ENCODE measurements at regions not wholly inside any gene's neighbourhood (a gene's known extent, or its start where the extent isn't known, plus 50 kb on each side); places are given as distances from the start of the nearest gene placed in this dataset.

GRCh38 chr9:129290606-129291005, 112.5 kb upstream of the IER5L start:
- Histone ChIP-seq H2BK20ac (ENCODE audit: low read depth, low read length) (no peak overlapping the region), H2AK9ac (replicated peaks; ENCODE audit: low read depth, low read length, poor library complexity) (no peak overlapping the region), H3K14ac (replicated peaks; ENCODE audit: low read depth, low read length) (no peak overlapping the region), H2AFZ (replicated peaks; ENCODE audit: low read length, poor library complexity) (no peak overlapping the region), H3K18ac (ENCODE audit: low read depth, low read length) (no peak overlapping the region), H3K27ac (ENCODE audit: insufficient read depth, low read length) (no peak overlapping the region), H3K4me1 (ENCODE audit: control insufficient read depth, insufficient read depth, low read length) (no peaks in the 10 kb centered on the region), H3K9me1 (ENCODE audit: insufficient read depth, low read length) (no peaks in the 10 kb centered on the region), H4K20me1 (ENCODE audit: insufficient read depth, low read length) (no peaks in the 10 kb centered on the region), H4K91ac (ENCODE audit: insufficient read depth, low read depth, low read length) (no peak overlapping the region), H2BK15ac (ENCODE audit: low read depth, low read length) (no peak overlapping the region), H3K4ac (ENCODE audit: low read depth, low read length) (no peak overlapping the region), H3K9me3 (ENCODE audit: control insufficient read depth, insufficient read depth, low read length) (peaks cover 2% of the 10 kb centered on the region; the same call in 1 of the 2 replicates), H3K56ac (ENCODE audit: extremely low read depth, insufficient read depth, low read length) (no peak overlapping the region), H3K9ac (ENCODE audit: low read depth, low read length) (no peak overlapping the region), H2BK120ac (ENCODE audit: low read depth, low read length) (no peak overlapping the region), H3K4me2 (ENCODE audit: low read depth, low read length) (no peak overlapping the region), H2AK5ac (ENCODE audit: low read depth, low read length) (no peak overlapping the region), H3K27me3 (ENCODE audit: control insufficient read depth, insufficient read depth, low read length) (peaks cover 2% of the 10 kb centered on the region; the same call in 1 of the 2 replicates), H3K23ac (ENCODE audit: low read depth, low read length) (no peak overlapping the region), H3K79me1 (ENCODE audit: low read depth in 1 of 2, low read length in 2 of 2) (no peaks in the 10 kb centered on the region), H2BK5ac (ENCODE audit: low read depth, low read length, poor library complexity, severe bottlenecking) (no peak overlapping the region), H4K8ac (ENCODE audit: low read depth in 2 of 2, low read length in 2 of 2) (no peak overlapping the region), H3K36me3 (ENCODE audit: control insufficient read depth, insufficient read depth, low read length) (no peaks in the 10 kb centered on the region), H4K5ac (ENCODE audit: low read depth, low read length) (no peak overlapping the region), H3K4me3 (ENCODE audit: insufficient read depth, low read depth, low read length) (no peak overlapping the region)
- dilution Hi-C loops (cut with HindIII; ENCODE audit: low sequenced_read_pairs, unreplicated experiment) (no loop called here), in situ Hi-C loops (cut with MboI; ENCODE audit: low sequenced_read_pairs) (no loop called here), intact Hi-C loops (cut with micrococcal nuclease) (no loop called here)
- WGBS, 2 experiments (ENCODE audit: extremely low coverage in 2 of 2, insufficient read length in 1 of 2), result 77% methylated on average over 7 of the region's 16 CpGs; no CpG with 5 or more reads in 1 of the 2 experiments
- ChIA-PET CTCF (no interaction called here), POLR2A (ENCODE audit: unreplicated experiment) (no interaction called here)
- DNase-seq (no peak), ATAC-seq (ENCODE audit: low read depth) (no peak)
- BruUV-seq (replicated peaks), result no TSS peak
- TF ChIP-seq RAD21 (IDR thresholded peaks at IDR 0.05; ENCODE audit: low read length) (no peak), MAFK (IDR thresholded peaks at IDR 0.05; ENCODE audit: low read depth, low read length) (no peak), CHD1 (IDR thresholded peaks at IDR 0.05; ENCODE audit: low read depth, low read length) (no peak), USF2 (IDR thresholded peaks at IDR 0.05; ENCODE audit: low read depth, low read length) (no peak), MXI1 (IDR thresholded peaks at IDR 0.05; ENCODE audit: borderline replicate concordance, low read depth, low read length) (no peak)
